HCT116 (cell line): ENCODE measurements at regions not wholly inside any gene's neighbourhood (a gene's known extent, or its start where the extent isn't known, plus 50 kb on each side); places are given as distances from the start of the nearest gene placed in this dataset.

Source experiments
- ATAC-seq: fragments of 200-7000 bp; cut with Tn5 transposase; 2 replicates; pipeline ENCODE4 v1.9.1; 2020; ENCODE audit warnings: mild to moderate bottlenecking, moderate library complexity
- BruUV-seq: library from RNA; stranded (reverse); fragments of 400-500 nt; replicated peaks from 2 replicates; lab custom pipeline; 2021; lab: Mats Ljungman, UMichigan
- CTCF ChIA-PET: fragments of 300-600 bp; sonication (Branson Sonifier 250); formaldehyde crosslinking; loops from one replicate; lab custom pipeline; 2021; ENCODE audit warnings: antibody characterized with exemption; lab: Charles Lee
- POLR2A ChIA-PET: fragments of 300-600, 350-600 bp; sonication (Branson Sonifier 250); formaldehyde crosslinking; loops from one replicate; lab custom pipeline; 2021; ENCODE audit warnings: antibody characterized with exemption; lab: Charles Lee
- RAD21 ChIA-PET, 2 experiments: fragments of 300-600 bp; sonication (Branson Sonifier 250); formaldehyde crosslinking; loops; one replicate each; lab custom pipeline; 2023; ENCODE audit warnings: low total read pairs in 2 of 2; ENCODE audit not compliant: uncharacterized antibody in 2 of 2, unreplicated experiment in 2 of 2, low non-redundant PET in 1 of 2; lab: Charles Lee
- DNase-seq: peaks from one replicate; pipeline ENCODE4 v3.0.0-alpha.2; 2010; ENCODE audit warnings: low read depth, low spot score
- H2AFZ ChIP-seq: fragments of 200-600 bp; shearing (Covaris generic), sonication (generic); 2 replicates; pipeline ENCODE4 v1.6.1; 2017; ENCODE audit warnings: low read depth, mixed run types, mixed read lengths, antibody characterized with exemption, low read length; ENCODE audit not compliant: poor library complexity, severe bottlenecking
- H3K27ac ChIP-seq: 2 replicates; pipeline ENCODE4 v1.5.1; 2012; ENCODE audit warnings: low read depth, low read length
- H3K27me3 ChIP-seq: fragments of 200-600 bp; sonication (generic); 2 replicates; pipeline ENCODE4 v1.6.1; 2016; ENCODE audit warnings: mixed run types, low read length, mixed read lengths; ENCODE audit not compliant: insufficient read depth
- H3K36me3 ChIP-seq, 2 experiments: fragments of 200-500 bp in 1 of 2; fragments of 200-600 bp in 1 of 2; sonication (Bioruptor generic) in 1 of 2; sonication (generic) in 1 of 2; 2 replicates each; pipeline versions ENCODE4 v1.5.1 to v1.6.1; 2014 to 2016; ENCODE audit warnings: low read length in 2 of 2, inconsistent platforms in 1 of 2, mixed read lengths in 1 of 2, mixed run types in 1 of 2; ENCODE audit not compliant: insufficient read depth in 2 of 2, control insufficient read depth in 1 of 2
- H3K4me1 ChIP-seq, 2 experiments: fragments of 200-600 bp in 1 of 2; sonication (generic) in 1 of 2; 2 replicates each; pipeline versions ENCODE4 v1.5.1 to v1.6.1; 2012 to 2017; ENCODE audit warnings: low read length in 2 of 2, inconsistent platforms in 1 of 2, mild to moderate bottlenecking in 1 of 2, mixed read lengths in 1 of 2, mixed run types in 1 of 2, moderate library complexity in 1 of 2; ENCODE audit not compliant: insufficient read depth in 2 of 2, control insufficient read depth in 1 of 2
- H3K4me2 ChIP-seq: fragments of 200-600 bp; sonication (generic); 2 replicates; pipeline ENCODE4 v1.6.1; 2017; ENCODE audit warnings: mixed run types, low read length, mixed read lengths
- H3K4me3 ChIP-seq, 2 experiments: fragments of 200-600 bp in 1 of 2; sonication (generic) in 1 of 2; replicated peaks in 1 of 2; 2 replicates each; pipeline ENCODE4 v1.5.1; 2011 to 2016; ENCODE audit warnings: low read length in 2 of 2, control low read depth in 1 of 2, low read depth in 1 of 2, mild to moderate bottlenecking in 1 of 2, mixed read lengths in 1 of 2, mixed run types in 1 of 2
- H3K79me2 ChIP-seq: fragments of 200-600 bp; sonication (generic); 2 replicates; pipeline ENCODE4 v1.6.1; 2017; ENCODE audit warnings: mild to moderate bottlenecking, mixed run types, low read length, moderate library complexity, mixed read lengths; ENCODE audit not compliant: insufficient read depth
- H3K9ac ChIP-seq: fragments of 200-600 bp; sonication (generic); 2 replicates; pipeline ENCODE4 v1.6.1; 2016; ENCODE audit warnings: low read length, mixed read lengths
- H3K9me2 ChIP-seq: fragments of 200-600 bp; sonication (generic), shearing (Covaris generic); 2 replicates; pipeline ENCODE4 v1.6.1; 2017; ENCODE audit warnings: mixed run types, mild to moderate bottlenecking, moderate library complexity; ENCODE audit not compliant: insufficient read depth
- H3K9me3 ChIP-seq, 2 experiments: fragments of 200-500 bp in 1 of 2; fragments of 200-600 bp in 1 of 2; sonication (Bioruptor generic) in 1 of 2; sonication (generic) in 1 of 2; 2 replicates each; pipeline ENCODE4 v1.6.1; 2014 to 2017; ENCODE audit warnings: low read length in 2 of 2, mixed read lengths in 2 of 2, inconsistent platforms in 1 of 2, low read depth in 1 of 2, mild to moderate bottlenecking in 1 of 2, mixed run types in 1 of 2, moderate library complexity in 1 of 2; ENCODE audit not compliant: control insufficient read depth in 1 of 2, insufficient read depth in 1 of 2
- H4K20me1 ChIP-seq: fragments of 200-600 bp; sonication (generic), shearing (Covaris generic); 2 replicates; pipeline ENCODE4 v1.6.1; 2017; ENCODE audit warnings: mixed run types, mild to moderate bottlenecking, moderate library complexity; ENCODE audit not compliant: insufficient read depth
- CEBPB ChIP-seq: IDR thresholded peaks from 2 replicates; pipeline ENCODE4 v1.6.1; 2012; ENCODE audit warnings: low read depth
- ELF1 ChIP-seq: IDR thresholded peaks from 2 replicates; pipeline ENCODE4 v1.6.1; 2012; ENCODE audit warnings: low read depth, borderline replicate concordance
- EZH2phosphoT487 ChIP-seq: fragments of 200-600 bp; IDR thresholded peaks from 2 replicates; pipeline ENCODE4 v1.6.1; 2018; ENCODE audit warnings: antibody characterized with exemption, borderline replicate concordance
- RAD21 ChIP-seq: IDR thresholded peaks from 2 replicates; pipeline ENCODE4 v1.6.1; 2012; ENCODE audit warnings: low read depth, mild to moderate bottlenecking
- ZBTB33 ChIP-seq: IDR thresholded peaks from 2 replicates; pipeline ENCODE4 v1.6.1; 2011; ENCODE audit warnings: mild to moderate bottlenecking, low read length, moderate library complexity; ENCODE audit not compliant: insufficient replicate concordance; ENCODE audit errors: extremely low read depth
- intact Hi-C: fragments of 100-400 bp; cut with micrococcal nuclease; formaldehyde crosslinking; loops from 2 replicates; pipeline ENCODE4 v1.10.0; 2022

GRCh38 chr7:156344595-156344994 is 296.0 kb upstream of the RNF32 start:
- H3K9ac ChIP-seq = no peak overlapping the region
- H3K79me2 ChIP-seq = no peaks in the 10 kb centered on the region
- H3K27ac ChIP-seq = no peak overlapping the region
- no peaks in the 10 kb centered on the region for H3K36me3 ChIP-seq
- TF ChIP-seq CEBPB = no peak
- TF ChIP-seq EZH2phosphoT487 = no peak
- no peak for TF ChIP-seq ELF1
- TF ChIP-seq, all 23 proteins: peak for 0
- POLR2A ChIA-PET = no interaction called here
- CTCF ChIA-PET = no interaction called here
- RAD21 ChIA-PET = no interaction called here
- no TSS peak for BruUV-seq
- H3K4me2 ChIP-seq = no peak overlapping the region
- DNase-seq = no peak
- ATAC-seq = no peak
- no peak overlapping the region for H3K4me3 ChIP-seq
- H2AFZ ChIP-seq = no peak overlapping the region
- no peaks in the 10 kb centered on the region for H3K9me2 ChIP-seq
- no peaks in the 10 kb centered on the region for H4K20me1 ChIP-seq
- H3K27me3 ChIP-seq = 0 out of 2 replicates have a peak, but pooled peaks cover 4% of the 10 kb centered on the region
- no peaks in the 10 kb centered on the region for H3K9me3 ChIP-seq
- intact Hi-C loops = no loop called here
- no peaks in the 10 kb centered on the region for H3K4me1 ChIP-seq

- no peak for DNase-seq
- intact Hi-C loops = no loop called here
- Histone ChIP-seq H4K20me1 (no peaks in the 10 kb centered on the region), H3K27ac (no peak overlapping the region), H2AFZ (no peak overlapping the region), H3K4me3 (no peak overlapping the region), H3K79me2 (no peaks in the 10 kb centered on the region)
- TF ChIP-seq EZH2phosphoT487 = no peak
- no peak for TF ChIP-seq ZBTB33
- 0 out of 2 replicates have a peak, but pooled peaks have one; percentile 11 for TF ChIP-seq RAD21
- TF ChIP-seq, all 23 proteins: peak for 1
- no peaks in the 10 kb centered on the region for H3K4me1 ChIP-seq
- peaks cover 0 to 10% of the 10 kb centered on the region in 2 experiments; a peak in 1 of 4 replicates for H3K9me3 ChIP-seq
- BruUV-seq = no TSS peak
- H3K9me2 ChIP-seq = no peaks in the 10 kb centered on the region
- H3K27me3 ChIP-seq = no peaks in the 10 kb centered on the region
- ChIA-PET CTCF (no interaction called here), RAD21 (no interaction called here), POLR2A (no interaction called here)
- H3K9ac ChIP-seq = no peak overlapping the region
- no peak overlapping the region for H3K4me2 ChIP-seq
- ATAC-seq = 0 out of 2 replicates have a peak, but pooled peaks have one; percentile 9
- H3K36me3 ChIP-seq = no peaks in the 10 kb centered on the region
Observed at GRCh38 chr7:156334636-156335035, 305.9 kb upstream of the RNF32 start.
